ENCODE measurements at regions not wholly inside any gene's neighbourhood (a gene's known extent, or its start where the extent isn't known, plus 50 kb on each side); places are given as distances from the start of the nearest gene placed in this dataset.

- H3K4me1 Mint-ChIP-seq, result no peaks in the 10 kb centered on the region
- ChIA-PET CTCF (no interaction called here), POLR2A (no interaction called here)
- no peak overlapping the region for H3K27ac Mint-ChIP-seq
- ATAC-seq (no peak), DNase-seq (ENCODE audit: low spot score) (no peak)
- H3K36me3 Mint-ChIP-seq, result no peaks in the 10 kb centered on the region
- no peaks in the 10 kb centered on the region for H3K27me3 Mint-ChIP-seq (ENCODE audit: low read depth)
- peaks cover 7% of the 10 kb centered on the region for H3K9me3 Mint-ChIP-seq
- TF ChIP-seq E2F4 (CRISPR knock-in tag; IDR thresholded peaks at IDR 0.05; ENCODE audit: borderline replicate concordance, low read depth) (no peak), FOXP4 (CRISPR knock-in tag; IDR thresholded peaks at IDR 0.05) (no peak)
- no peak overlapping the region for H3K4me3 Mint-ChIP-seq
Observed at GRCh38 chr14:59098377-59098776, 90.1 kb upstream of the DAAM1 start.

- Mint-ChIP-seq H3K36me3 (no peaks in the 10 kb centered on the region), H3K4me1 (no peaks in the 10 kb centered on the region), H3K9me3 (peaks cover 7% of the 10 kb centered on the region), H3K4me3 (no peak overlapping the region), H3K27ac (no peak overlapping the region), H3K27me3 (ENCODE audit: low read depth) (no peaks in the 10 kb centered on the region)
- no peak for ATAC-seq
- ChIA-PET CTCF (no interaction called here), POLR2A (no interaction called here)
- no peak for DNase-seq (ENCODE audit: low spot score)
- TF ChIP-seq EMX1 (CRISPR knock-in tag; IDR thresholded peaks at IDR 0.05) (no peak), E2F5 (CRISPR knock-in tag; IDR thresholded peaks at IDR 0.05) (no peak), HMGA2 (CRISPR knock-in tag; IDR thresholded peaks at IDR 0.05) (no peak), SMAD4 (CRISPR knock-in tag; IDR thresholded peaks at IDR 0.05) (no peak), JAZF1 (CRISPR knock-in tag; IDR thresholded peaks at IDR 0.05) (no peak), ZSCAN18 (CRISPR knock-in tag; IDR thresholded peaks at IDR 0.05) (no peak), ZNF532 (CRISPR knock-in tag; IDR thresholded peaks at IDR 0.05; ENCODE audit: borderline replicate concordance) (no peak), ZNF263 (CRISPR knock-in tag; IDR thresholded peaks at IDR 0.05; ENCODE audit: low read depth) (no peak), ZNF138 (CRISPR knock-in tag; conservative IDR thresholded peaks at IDR 0.05) (no peak), E2F1 (CRISPR knock-in tag; IDR thresholded peaks at IDR 0.05) (no peak), CREB1 (CRISPR knock-in tag; IDR thresholded peaks at IDR 0.05) (no peak), SP1 (CRISPR knock-in tag; conservative IDR thresholded peaks at IDR 0.05) (no peak), OVOL2 (CRISPR knock-in tag; IDR thresholded peaks at IDR 0.05; ENCODE audit: borderline replicate concordance) (no peak), TEAD4 (CRISPR knock-in tag; IDR thresholded peaks at IDR 0.05) (no peak), PRRX2 (CRISPR knock-in tag; IDR thresholded peaks at IDR 0.05) (no peak), GRHL2 (CRISPR knock-in tag; IDR thresholded peaks at IDR 0.05; ENCODE audit: insufficient replicate concordance, severe bottlenecking) (no peak)
Observed at GRCh38 chr14:59100205-59100604, 88.3 kb upstream of the DAAM1 start.
